HG03565 (cell line): ENCODE measurements at regions not wholly inside any gene's neighbourhood (a gene's known extent, or its start where the extent isn't known, plus 50 kb on each side); places are given as distances from the start of the nearest gene placed in this dataset.
"Not testable (repeated sequence)": the region's sequence is repeated elsewhere in the genome, so short reads cannot be mapped to it uniquely, and the experiment has no call there.

Experiments
- ATAC-seq: cut with Tn5 transposase; IDR thresholded peaks from one replicate; pipeline ENCODE4 v1.9.1; 2021; ENCODE audit warnings: mild to moderate bottlenecking, moderate library complexity; ENCODE audit not compliant: unreplicated experiment

DNA sequence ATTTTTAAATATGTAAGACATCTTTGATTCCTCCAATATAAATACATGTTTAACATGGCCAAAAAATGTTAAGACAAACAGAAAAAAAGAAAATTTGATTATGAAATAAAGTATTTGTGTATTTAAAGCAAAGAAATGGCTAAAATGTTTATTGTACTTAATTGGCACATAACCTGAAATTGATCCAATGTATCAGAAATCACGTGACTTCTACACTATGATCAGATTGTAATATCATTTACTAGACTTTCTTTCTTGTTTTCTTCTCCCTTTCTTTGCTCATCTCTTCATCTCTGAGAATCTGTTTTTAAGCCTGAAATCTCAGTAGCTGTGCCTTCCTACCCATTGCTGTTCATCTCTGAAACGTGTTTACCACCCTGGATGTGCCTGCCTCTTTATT is 420.3 kb downstream of the RSL24D1 start:
- ATAC-seq, result no peak

- no peak for ATAC-seq
These were observed 424.1 kb downstream of the RSL24D1 start for GRCh38 chr15:54772663-54773062.

DNA sequence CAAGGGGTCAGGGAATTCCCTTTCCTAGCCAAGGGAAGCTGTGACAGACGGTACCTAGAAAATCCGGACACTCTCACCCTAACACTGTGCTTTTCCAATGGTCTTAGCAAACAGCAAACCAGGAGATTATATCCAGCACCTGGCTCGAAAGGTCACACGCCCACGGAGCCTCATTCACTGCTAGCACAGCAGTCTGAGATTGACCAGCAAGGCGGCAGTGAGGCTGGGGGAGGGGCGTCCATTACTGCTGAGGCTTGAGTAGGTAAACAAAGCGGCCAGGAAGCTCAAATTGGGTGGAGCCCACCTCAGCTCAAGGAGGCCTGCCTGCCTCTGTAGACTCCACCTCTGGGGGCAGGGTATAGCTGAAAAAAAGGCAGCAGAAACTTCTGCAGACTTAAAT is 447.3 kb downstream of the RSL24D1 start:
- not testable (repeated sequence) for ATAC-seq

DNA sequence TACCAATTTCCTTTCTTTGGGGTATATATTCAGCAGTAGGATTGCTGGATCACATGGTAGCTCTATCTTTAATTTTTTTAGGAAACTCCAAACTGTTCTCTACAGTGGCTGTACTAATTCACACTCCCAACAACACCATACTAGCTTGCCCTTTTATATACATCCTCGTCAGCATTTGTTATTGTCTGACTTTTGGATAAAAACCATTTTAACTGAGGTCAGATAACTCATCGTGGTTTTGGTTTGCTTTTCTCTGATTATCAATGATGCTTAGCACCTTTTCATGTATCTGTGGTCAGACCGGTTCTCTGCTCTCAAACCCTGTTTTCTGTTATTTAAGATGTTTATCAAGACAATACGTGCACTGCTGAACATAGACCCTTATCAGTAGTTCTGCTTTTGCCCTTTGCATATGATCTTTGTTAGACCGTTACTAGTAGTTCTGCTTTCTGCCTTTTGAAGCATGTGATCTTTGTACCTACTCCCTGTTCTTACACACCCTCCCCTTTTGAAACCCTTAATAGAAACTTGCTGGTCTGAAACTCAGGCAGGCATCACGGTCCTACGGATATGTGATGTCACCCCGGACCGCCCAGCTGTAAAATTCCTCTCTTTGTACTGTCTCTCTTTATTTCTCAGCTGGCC is 474.3 kb downstream of the RSL24D1 start:
- ATAC-seq, result no peak

DNA sequence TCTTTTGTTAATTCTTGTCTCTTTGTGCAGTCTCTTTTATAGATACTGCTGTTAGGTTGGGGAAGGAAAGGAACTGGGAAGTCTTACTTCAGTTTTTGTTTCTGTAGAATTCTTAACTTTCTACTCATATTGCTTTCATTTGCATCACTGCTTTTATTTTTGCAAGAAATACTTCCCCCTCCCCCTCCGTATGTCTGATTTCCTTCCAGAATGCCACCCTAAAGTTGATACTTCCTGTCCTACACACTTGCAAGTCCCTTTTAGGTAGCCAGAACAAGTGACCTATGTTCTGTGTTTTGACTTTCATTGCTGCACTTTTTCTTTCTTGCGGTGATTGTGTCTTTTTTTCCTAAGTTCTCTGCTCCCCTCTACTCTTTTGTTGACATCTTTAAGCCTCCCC is 477.4 kb downstream of the RSL24D1 start:
- ATAC-seq, result no peak

DNA sequence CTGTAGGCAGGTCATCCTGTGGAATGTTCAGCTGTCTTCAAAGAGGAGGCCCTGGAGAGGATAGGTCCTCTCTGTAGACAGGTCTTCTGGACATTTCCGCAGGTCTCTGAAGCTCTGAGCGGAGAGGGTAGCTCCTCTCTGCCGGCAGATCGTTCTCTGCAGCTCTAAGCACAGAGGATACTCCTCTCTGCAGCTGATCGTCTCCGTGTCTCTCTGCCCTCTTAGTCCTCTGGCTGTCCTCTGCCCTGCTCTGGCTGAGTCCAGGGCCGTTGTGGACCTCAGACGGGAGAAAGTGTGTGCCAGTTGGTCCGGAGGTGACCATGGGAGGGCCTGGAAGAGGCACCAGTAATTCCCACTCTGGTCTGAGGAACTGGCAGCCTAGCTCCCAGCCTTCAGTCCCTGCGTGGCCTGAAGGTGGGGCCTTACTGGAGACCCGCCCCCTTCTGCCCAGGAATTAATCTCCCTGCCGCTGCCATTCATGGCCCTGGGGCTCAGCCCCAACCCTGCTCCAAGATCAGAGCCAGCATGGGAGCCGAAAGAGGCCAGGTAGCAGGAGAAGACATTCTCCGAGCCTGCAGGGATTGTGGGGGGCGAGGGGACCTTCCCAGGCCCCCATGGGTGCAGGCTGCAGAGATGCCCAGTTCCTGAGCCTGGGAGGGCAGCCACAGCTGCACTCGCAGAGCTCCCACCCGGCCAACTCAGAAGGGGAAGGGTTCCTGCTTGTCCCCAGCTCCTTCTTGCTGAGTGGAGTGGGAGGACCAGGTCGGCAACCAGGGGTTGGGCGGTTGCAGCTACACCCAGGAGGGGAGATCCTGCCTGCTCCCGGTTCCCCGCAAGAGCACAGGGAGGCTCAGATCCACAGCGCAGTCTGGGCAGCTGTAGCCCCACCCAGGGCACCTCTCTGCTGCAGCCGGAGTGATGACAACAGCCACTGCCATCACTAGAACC is 488.7 kb downstream of the RSL24D1 start:
- no peak for ATAC-seq

GRCh38 chr15:54687628-54688027 is 509.1 kb downstream of the RSL24D1 start:
- ATAC-seq, result no peak
